ENCODE measurements at regions not wholly inside any gene's neighbourhood (a gene's known extent, or its start where the extent isn't known, plus 50 kb on each side); places are given as distances from the start of the nearest gene placed in this dataset.

DNA sequence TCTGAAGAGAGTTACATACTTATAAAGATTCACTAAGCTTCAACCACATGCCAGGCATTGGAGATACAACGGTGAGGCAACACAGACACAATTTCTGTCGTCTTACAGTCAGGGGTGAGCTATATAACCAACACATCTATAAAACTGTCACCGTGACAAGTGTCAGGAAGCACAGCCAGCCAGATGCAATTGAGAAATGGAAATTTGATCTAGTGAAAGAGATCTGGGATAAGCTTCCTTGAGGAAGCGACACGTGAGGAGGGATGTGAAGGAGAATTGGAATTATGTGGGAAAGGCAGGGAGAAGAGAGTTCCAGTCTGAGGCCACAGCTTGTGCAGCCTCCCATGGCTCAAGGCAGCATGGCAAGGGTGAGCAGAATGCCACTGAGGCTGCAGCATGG lies 50.9 kb upstream of the ZNF354B start:
- Histone ChIP-seq H3K27me3 (ENCODE audit: control insufficient read depth in 1 of 2, insufficient read depth in 2 of 2, low read length in 2 of 2) (no peaks in the 10 kb centered on the region), H3K4me3 (ENCODE audit: low read depth in 1 of 2, low read length in 2 of 2) (no peak overlapping the region), H3K36me3 (ENCODE audit: control insufficient read depth in 2 of 2, insufficient read depth in 2 of 2, low read length in 1 of 2) (no peaks in the 10 kb centered on the region), H3K27ac (ENCODE audit: low read depth in 2 of 2, low read length in 1 of 2) (no peak overlapping the region), H3K4me1 (ENCODE audit: control insufficient read depth in 2 of 2, insufficient read depth in 2 of 2, low read length in 1 of 2) (no peaks in the 10 kb centered on the region), H3K9me3 (ENCODE audit: control insufficient read depth in 2 of 2, insufficient read depth in 1 of 2, low read depth in 1 of 2, low read length in 1 of 2) (peaks cover 0 to 3% of the 10 kb centered on the region in 2 donors)
- WGBS, 2 donors, result 64 to 72% methylated on average over 5 of the region's 5 CpGs

DNA sequence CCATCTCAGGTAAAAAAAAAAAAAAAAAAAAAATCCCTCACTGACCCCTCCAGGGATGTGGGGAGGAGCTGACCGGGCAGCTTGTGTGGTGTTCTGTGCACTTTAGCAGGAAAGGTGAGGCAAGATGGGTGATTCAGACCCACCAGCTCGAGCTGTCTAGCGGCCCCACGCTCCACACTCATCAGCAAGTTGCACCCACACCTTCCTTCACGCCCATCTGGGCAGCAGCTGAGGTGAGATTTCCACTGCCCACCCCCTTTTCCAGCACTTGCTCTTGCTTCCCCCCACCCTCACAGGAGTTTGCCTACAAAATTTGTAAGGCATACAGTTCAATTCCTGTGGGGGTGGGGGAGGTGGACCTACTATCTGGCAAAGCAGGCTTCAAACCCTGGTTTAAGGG lies 58.7 kb upstream of the ZNF354B start:
- Histone ChIP-seq H3K4me1 (ENCODE audit: control insufficient read depth in 2 of 2, insufficient read depth in 2 of 2, low read length in 1 of 2) (peaks cover 0 to 2% of the 10 kb centered on the region in 2 donors), H3K36me3 (ENCODE audit: control insufficient read depth in 2 of 2, insufficient read depth in 2 of 2, low read length in 1 of 2) (no peaks in the 10 kb centered on the region), H3K27ac (ENCODE audit: low read depth in 2 of 2, low read length in 1 of 2) (no peak overlapping the region), H3K4me3 (ENCODE audit: low read depth in 1 of 2, low read length in 2 of 2) (no peak overlapping the region), H3K9me3 (ENCODE audit: control insufficient read depth in 2 of 2, insufficient read depth in 1 of 2, low read depth in 1 of 2, low read length in 1 of 2) (peaks cover 0 to 3% of the 10 kb centered on the region in 2 donors), H3K27me3 (ENCODE audit: control insufficient read depth in 1 of 2, insufficient read depth in 2 of 2, low read length in 2 of 2) (no peaks in the 10 kb centered on the region)
- 73 to 77% methylated on average over 5 of the region's 5 CpGs for WGBS, 2 donors

DNA sequence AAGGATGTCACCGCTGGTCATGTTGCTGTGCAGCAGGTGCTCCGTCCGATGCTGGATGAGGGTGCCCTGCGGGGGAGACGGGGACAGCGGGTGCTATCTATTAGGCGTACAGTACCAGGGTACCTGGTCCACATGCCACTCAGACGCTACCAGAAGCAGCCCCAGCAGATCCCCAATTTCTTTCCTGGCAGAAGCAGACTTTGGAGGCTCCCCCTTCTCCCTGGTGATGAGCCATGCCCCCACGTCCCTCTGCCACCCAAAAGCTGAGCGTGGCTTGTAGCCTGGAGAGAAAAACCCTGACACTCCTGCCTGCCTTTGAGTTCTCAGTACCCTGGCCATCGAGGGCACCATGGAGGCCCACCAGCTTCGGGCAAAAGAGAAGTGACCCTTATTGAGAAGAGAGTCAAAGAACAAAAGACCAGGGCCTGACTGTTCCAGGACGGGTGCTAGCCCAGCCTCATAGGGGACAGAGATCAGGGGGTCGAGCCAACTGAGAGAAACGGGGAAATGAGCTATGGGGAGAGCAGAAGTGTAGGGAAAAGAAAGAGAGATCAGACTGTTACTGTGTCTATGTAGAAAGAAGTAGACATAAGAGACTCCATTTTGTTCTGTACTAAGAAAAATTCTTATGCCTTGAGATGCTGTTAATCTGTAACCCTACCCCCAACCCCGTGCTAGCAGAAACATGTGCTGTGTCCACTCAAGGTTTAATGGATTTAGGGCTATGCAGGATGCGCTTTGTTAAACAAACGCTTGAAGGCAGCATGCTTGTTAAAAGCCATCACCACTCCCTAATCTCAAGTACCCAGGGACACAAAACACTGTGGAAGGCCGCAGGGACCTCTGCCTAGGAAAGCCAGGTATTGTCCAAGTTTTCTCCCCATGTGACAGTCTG lies 62.0 kb upstream of the ZNF354B start:
- no peaks in the 10 kb centered on the region for H3K9me3 ChIP-seq (ENCODE audit: control insufficient read depth in 2 of 2, insufficient read depth in 1 of 2, low read depth in 1 of 2, low read length in 1 of 2)
- peaks cover 0 to 2% of the 10 kb centered on the region in 2 donors for H3K4me1 ChIP-seq (ENCODE audit: control insufficient read depth in 2 of 2, insufficient read depth in 2 of 2, low read length in 1 of 2)
- WGBS, 2 donors, result 81 to 82% methylated on average over 19 of the region's 19 CpGs
- H3K36me3 ChIP-seq (ENCODE audit: control insufficient read depth in 2 of 2, insufficient read depth in 2 of 2, low read length in 1 of 2), result no peaks in the 10 kb centered on the region
- H3K27ac ChIP-seq (ENCODE audit: low read depth in 2 of 2, low read length in 1 of 2), result no peak overlapping the region
- no peak overlapping the region for H3K4me3 ChIP-seq (ENCODE audit: low read depth in 1 of 2, low read length in 2 of 2)
- no peaks in the 10 kb centered on the region for H3K27me3 ChIP-seq (ENCODE audit: control insufficient read depth in 1 of 2, insufficient read depth in 2 of 2, low read length in 2 of 2)

DNA sequence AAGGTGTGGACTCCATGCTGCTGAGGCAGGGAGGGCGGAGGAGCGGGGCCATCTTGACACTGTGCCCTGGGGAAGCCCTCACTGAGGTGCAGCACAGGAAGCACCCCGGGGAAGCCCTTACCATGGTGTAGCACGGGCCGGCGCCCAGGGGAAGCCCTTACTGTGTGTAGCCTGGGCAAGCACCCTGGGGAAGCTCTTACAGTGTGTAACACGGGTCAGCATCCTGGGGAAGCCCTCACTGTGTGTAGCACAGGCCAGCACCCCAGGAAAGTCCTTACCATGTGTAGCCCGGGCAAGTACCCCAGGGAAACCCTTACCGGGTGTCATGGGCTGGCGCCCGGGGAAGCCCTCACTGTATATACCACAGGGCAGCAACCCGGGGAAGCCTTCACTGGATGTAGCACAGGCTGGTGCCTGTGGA lies 62.6 kb upstream of the ZNF354B start:
- no peak overlapping the region for H3K27ac ChIP-seq (ENCODE audit: low read depth in 2 of 2, low read length in 1 of 2)
- WGBS, 2 donors, result 76 to 79% methylated on average over 12 of the region's 12 CpGs
- no peak overlapping the region for H3K4me3 ChIP-seq (ENCODE audit: low read depth in 1 of 2, low read length in 2 of 2)
- peaks cover 0 to 2% of the 10 kb centered on the region in 2 donors for H3K4me1 ChIP-seq (ENCODE audit: control insufficient read depth in 2 of 2, insufficient read depth in 2 of 2, low read length in 1 of 2)
- no peaks in the 10 kb centered on the region for H3K9me3 ChIP-seq (ENCODE audit: control insufficient read depth in 2 of 2, insufficient read depth in 1 of 2, low read depth in 1 of 2, low read length in 1 of 2)
- H3K36me3 ChIP-seq (ENCODE audit: control insufficient read depth in 2 of 2, insufficient read depth in 2 of 2, low read length in 1 of 2), result no peaks in the 10 kb centered on the region
- no peaks in the 10 kb centered on the region for H3K27me3 ChIP-seq (ENCODE audit: control insufficient read depth in 1 of 2, insufficient read depth in 2 of 2, low read length in 2 of 2)

DNA sequence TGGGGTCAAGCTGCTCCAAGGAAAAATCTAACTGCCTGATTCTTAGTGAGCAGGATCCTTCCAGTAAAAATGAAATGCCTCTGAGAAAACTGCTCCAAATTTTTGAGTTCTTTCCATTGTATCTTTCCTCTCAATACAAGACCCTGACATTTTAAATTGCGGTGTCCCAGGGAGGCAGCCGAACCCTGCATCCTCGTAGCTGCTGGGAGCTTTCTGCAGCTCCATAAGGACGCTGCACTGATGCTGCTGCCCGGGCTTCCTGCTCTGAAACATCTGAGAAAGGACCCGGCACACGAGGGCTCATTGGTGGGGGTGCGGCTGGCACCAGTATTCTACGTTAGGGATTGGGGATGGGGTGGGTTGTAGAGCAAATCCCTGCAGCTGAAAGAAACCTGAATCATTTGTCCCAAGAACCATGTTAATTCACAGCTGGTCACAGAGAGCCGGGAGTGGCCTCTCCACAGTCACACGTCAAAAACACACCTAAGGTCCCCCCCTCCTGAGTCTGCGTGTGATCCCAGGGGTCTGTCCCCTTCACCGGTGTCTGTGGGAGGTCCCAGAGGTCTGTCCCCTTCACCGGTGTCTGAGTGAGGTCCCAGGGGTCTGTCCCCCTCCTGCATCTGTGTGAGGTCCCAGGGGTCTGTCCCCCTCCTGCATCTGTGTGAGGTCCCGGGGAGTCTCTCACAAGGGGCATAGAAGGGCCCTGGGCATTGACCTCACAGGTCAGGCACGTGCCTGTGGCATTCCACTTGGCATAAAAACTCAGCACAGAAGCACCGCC lies 63.4 kb upstream of the ZNF354B start:
- Histone ChIP-seq H3K9me3 (ENCODE audit: control insufficient read depth in 2 of 2, insufficient read depth in 1 of 2, low read depth in 1 of 2, low read length in 1 of 2) (no peaks in the 10 kb centered on the region), H3K4me3 (ENCODE audit: low read depth in 1 of 2, low read length in 2 of 2) (no peak overlapping the region), H3K27me3 (ENCODE audit: control insufficient read depth in 1 of 2, insufficient read depth in 2 of 2, low read length in 2 of 2) (no peaks in the 10 kb centered on the region), H3K36me3 (ENCODE audit: control insufficient read depth in 2 of 2, insufficient read depth in 2 of 2, low read length in 1 of 2) (no peaks in the 10 kb centered on the region), H3K27ac (ENCODE audit: low read depth in 2 of 2, low read length in 1 of 2) (no peak overlapping the region), H3K4me1 (ENCODE audit: control insufficient read depth in 2 of 2, insufficient read depth in 2 of 2, low read length in 1 of 2) (peaks cover 0 to 2% of the 10 kb centered on the region in 2 donors)
- 78 to 80% methylated on average over 17 of the region's 17 CpGs for WGBS, 2 donors

DNA sequence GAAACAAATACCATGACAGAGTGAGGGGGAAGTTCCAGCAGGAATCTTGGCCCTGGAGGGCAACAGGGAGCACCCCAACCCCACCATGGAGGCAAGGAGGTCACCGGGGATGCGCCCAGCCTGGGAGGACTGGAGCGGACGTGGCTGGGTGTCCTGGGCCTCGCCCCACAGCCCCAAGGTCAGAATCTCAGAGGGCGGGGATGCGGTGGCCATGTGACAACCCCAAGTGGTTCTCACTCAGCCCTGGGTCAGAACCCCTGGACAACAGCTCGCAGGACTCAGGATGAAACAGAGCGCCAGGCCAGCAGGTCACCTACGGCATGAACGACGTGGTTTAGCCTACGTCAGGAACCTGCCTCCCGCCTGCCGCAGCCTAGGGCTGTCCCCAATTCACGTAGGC lies 64.0 kb upstream of the ZNF354A start:
- Histone ChIP-seq H3K4me3 (ENCODE audit: low read depth in 1 of 2, low read length in 2 of 2) (no peak overlapping the region), H3K27ac (ENCODE audit: low read depth in 2 of 2, low read length in 1 of 2) (no peak overlapping the region), H3K4me1 (ENCODE audit: control insufficient read depth in 2 of 2, insufficient read depth in 2 of 2, low read length in 1 of 2) (peaks cover 2 to 5% of the 10 kb centered on the region in 2 donors), H3K36me3 (ENCODE audit: control insufficient read depth in 2 of 2, insufficient read depth in 2 of 2, low read length in 1 of 2) (no peaks in the 10 kb centered on the region), H3K27me3 (ENCODE audit: control insufficient read depth in 1 of 2, insufficient read depth in 2 of 2, low read length in 2 of 2) (no peaks in the 10 kb centered on the region), H3K9me3 (ENCODE audit: control insufficient read depth in 2 of 2, insufficient read depth in 1 of 2, low read depth in 1 of 2, low read length in 1 of 2) (no peaks in the 10 kb centered on the region)
- 87% methylated on average over 16 of the region's 16 CpGs for WGBS, 2 donors

DNA sequence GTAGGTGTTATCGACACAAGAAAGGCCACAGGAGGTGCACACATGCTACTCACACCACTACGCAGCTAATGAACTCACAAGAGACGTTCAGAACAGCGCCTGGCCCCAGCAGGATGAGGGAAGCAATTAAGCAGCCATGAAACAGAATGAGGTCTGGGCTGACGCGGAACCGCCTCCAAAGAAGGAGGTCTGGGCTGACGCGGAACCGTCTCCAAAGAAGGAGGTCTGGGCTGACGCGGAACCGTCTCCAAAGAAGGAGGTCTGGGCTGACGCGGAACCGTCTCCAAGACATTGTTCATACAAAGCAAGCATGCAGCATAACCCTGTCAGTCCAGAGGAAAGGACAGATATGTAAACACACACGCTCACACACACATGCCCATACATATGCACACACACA lies 63.2 kb upstream of the ZNF354A start:
- Histone ChIP-seq H3K27me3 (ENCODE audit: control insufficient read depth in 1 of 2, insufficient read depth in 2 of 2, low read length in 2 of 2) (no peaks in the 10 kb centered on the region), H3K4me1 (ENCODE audit: control insufficient read depth in 2 of 2, insufficient read depth in 2 of 2, low read length in 1 of 2) (peaks cover 2 to 6% of the 10 kb centered on the region in 2 donors), H3K4me3 (ENCODE audit: low read depth in 1 of 2, low read length in 2 of 2) (no peak overlapping the region), H3K9me3 (ENCODE audit: control insufficient read depth in 2 of 2, insufficient read depth in 1 of 2, low read depth in 1 of 2, low read length in 1 of 2) (peaks cover 0 to 3% of the 10 kb centered on the region in 2 donors), H3K36me3 (ENCODE audit: control insufficient read depth in 2 of 2, insufficient read depth in 2 of 2, low read length in 1 of 2) (no peaks in the 10 kb centered on the region), H3K27ac (ENCODE audit: low read depth in 2 of 2, low read length in 1 of 2) (no peak overlapping the region)
- 95 to 97% methylated on average over 17 of the region's 17 CpGs for WGBS, 2 donors

DNA sequence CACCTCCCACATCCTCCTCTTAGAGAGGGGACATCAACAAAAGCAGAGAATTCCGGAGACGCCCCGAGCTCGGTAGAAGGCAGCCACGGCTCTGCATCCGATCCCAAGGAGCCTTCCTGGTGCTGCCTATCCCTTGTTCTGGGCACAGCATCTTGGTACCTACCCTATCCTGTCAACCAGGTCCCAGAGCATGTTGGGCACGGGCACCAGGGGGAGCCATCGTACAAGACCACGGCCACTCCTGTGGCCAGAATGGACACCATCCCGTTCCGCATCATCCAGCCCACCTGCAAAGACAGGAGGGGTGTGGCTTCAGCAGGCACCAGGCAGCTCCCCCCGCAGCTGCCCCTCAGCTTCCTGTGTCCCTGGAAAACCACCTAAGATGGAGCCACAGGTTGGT lies 62.7 kb upstream of the ZNF354A start:
- WGBS, 2 donors, result 68% methylated on average over 12 of the region's 12 CpGs
- Histone ChIP-seq H3K4me1 (ENCODE audit: control insufficient read depth in 2 of 2, insufficient read depth in 2 of 2, low read length in 1 of 2) (peaks cover 2 to 11% of the 10 kb centered on the region in 2 donors), H3K27ac (ENCODE audit: low read depth in 2 of 2, low read length in 1 of 2) (no peak overlapping the region), H3K27me3 (ENCODE audit: control insufficient read depth in 1 of 2, insufficient read depth in 2 of 2, low read length in 2 of 2) (no peaks in the 10 kb centered on the region), H3K9me3 (ENCODE audit: control insufficient read depth in 2 of 2, insufficient read depth in 1 of 2, low read depth in 1 of 2, low read length in 1 of 2) (peaks cover 0 to 3% of the 10 kb centered on the region in 2 donors), H3K36me3 (ENCODE audit: control insufficient read depth in 2 of 2, insufficient read depth in 2 of 2, low read length in 1 of 2) (no peaks in the 10 kb centered on the region), H3K4me3 (ENCODE audit: low read depth in 1 of 2, low read length in 2 of 2) (no peak overlapping the region)

DNA sequence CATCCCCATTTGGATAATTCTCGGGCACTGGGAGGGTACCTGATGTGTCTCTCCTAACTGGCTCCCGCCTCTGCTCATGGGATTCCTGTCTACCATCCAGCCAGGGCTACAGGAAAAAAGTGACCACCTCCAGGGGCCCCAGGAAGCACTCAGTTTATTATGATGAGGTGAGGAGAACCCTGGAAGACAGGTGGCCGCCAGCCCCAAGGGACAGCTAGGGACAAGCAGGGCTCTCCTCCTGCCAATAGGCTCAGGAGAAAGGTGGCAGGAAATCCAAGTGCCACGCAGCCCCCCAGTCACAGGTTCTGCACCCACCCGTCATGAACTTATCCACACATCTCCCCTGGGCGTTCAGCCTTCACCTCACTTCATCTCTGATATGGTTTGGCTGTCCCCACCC lies 61.5 kb upstream of the ZNF354A start:
- 86 to 91% methylated on average over 6 of the region's 6 CpGs for WGBS, 2 donors
- H3K36me3 ChIP-seq (ENCODE audit: control insufficient read depth in 2 of 2, insufficient read depth in 2 of 2, low read length in 1 of 2), result no peaks in the 10 kb centered on the region

More for the DNA sequence above, 61.5 kb upstream of the ZNF354A start:
- Histone ChIP-seq H3K4me3 (ENCODE audit: low read depth in 1 of 2, low read length in 2 of 2) (no peak overlapping the region), H3K9me3 (ENCODE audit: control insufficient read depth in 2 of 2, insufficient read depth in 1 of 2, low read depth in 1 of 2, low read length in 1 of 2) (peaks cover 0 to 3% of the 10 kb centered on the region in 2 donors), H3K4me1 (ENCODE audit: control insufficient read depth in 2 of 2, insufficient read depth in 2 of 2, low read length in 1 of 2) (peaks cover 2 to 15% of the 10 kb centered on the region in 2 donors), H3K27ac (ENCODE audit: low read depth in 2 of 2, low read length in 1 of 2) (no peak overlapping the region), H3K27me3 (ENCODE audit: control insufficient read depth in 1 of 2, insufficient read depth in 2 of 2, low read length in 2 of 2) (no peaks in the 10 kb centered on the region)
